GM12878 (cell line): ENCODE measurements at regions not wholly inside any gene's neighbourhood (a gene's known extent, or its start where the extent isn't known, plus 50 kb on each side); places are given as distances from the start of the nearest gene placed in this dataset.

Experiments
- ATAC-seq: fragments of 200-7000 bp; cut with Tn5 transposase; 3 replicates; pipeline ENCODE4 v1.9.1; 2020; ENCODE audit warnings: mild to moderate bottlenecking, moderate library complexity
- BruUV-seq: library from RNA; stranded (reverse); fragments of 400-500 nt; replicated peaks from 2 replicates; lab custom pipeline; 2021; lab: Mats Ljungman, UMichigan
- CTCF ChIA-PET: fragments of 300-600 bp; sonication (Branson Sonifier 250); formaldehyde crosslinking; extraction: SDS; loops from one replicate; lab custom pipeline; 2021; ENCODE audit warnings: inconsistent platforms; lab: Yijun Ruan, JAX
- POLR2A ChIA-PET: fragments of 350-600 bp; formaldehyde crosslinking; extraction: SDS; loops from one replicate; lab custom pipeline; 2021; ENCODE audit warnings: inconsistent platforms; lab: Charles Lee
- RAD21 ChIA-PET: fragments of 300-600 bp; sonication (Branson Sonifier 250); formaldehyde crosslinking; loops from one replicate; lab custom pipeline; 2023; ENCODE audit warnings: antibody characterized with exemption; ENCODE audit not compliant: unreplicated experiment; lab: Charles Lee
- SMC1A ChIA-PET: fragments of 300-600 bp; sonication (Branson Sonifier 250); formaldehyde crosslinking; loops from one replicate; lab custom pipeline; 2023; ENCODE audit not compliant: unreplicated experiment, uncharacterized antibody; lab: Charles Lee
- DNase-seq: peaks from one replicate; pipeline ENCODE4 v3.0.0-alpha.2; 2011; ENCODE audit warnings: low read depth, low spot score
- FAIRE-seq: peaks from 3 replicates; lab custom pipeline; 2011; peaks lifted over from hg19 to GRCh38; lab: Jason Lieb, UNC
- H2AFZ ChIP-seq: 2 replicates; pipeline ENCODE4 v1.6.0; 2011; ENCODE audit warnings: low read depth, low read length, control low read depth; ENCODE audit not compliant: control insufficient read depth
- H3K27ac ChIP-seq: 2 replicates; pipeline ENCODE4 v1.5.1; 2011; ENCODE audit warnings: control low read depth; ENCODE audit not compliant: control insufficient read depth, insufficient read depth
- H3K27me3 ChIP-seq, 2 experiments: replicated peaks in 1 of 2; 2 replicates each; pipeline versions ENCODE4 v1.6.0 to v1.6.1; 2011; ENCODE audit warnings: low read length in 1 of 2; ENCODE audit not compliant: control insufficient read depth in 2 of 2, insufficient read depth in 2 of 2
- H3K36me3 ChIP-seq, 2 experiments: 2 replicates each; pipeline ENCODE4 v1.5.1; 2011; ENCODE audit warnings: low read length in 1 of 2; ENCODE audit not compliant: control insufficient read depth in 2 of 2, insufficient read depth in 2 of 2
- H3K4me1 ChIP-seq: 2 replicates; pipeline ENCODE4 v1.6.1; 2011; ENCODE audit warnings: mild to moderate bottlenecking, low read length, moderate library complexity, mixed read lengths; ENCODE audit not compliant: control insufficient read depth, insufficient read depth
- H3K4me2 ChIP-seq: 2 replicates; pipeline ENCODE4 v1.6.0; 2011; ENCODE audit warnings: control low read depth; ENCODE audit not compliant: control insufficient read depth, insufficient read depth
- H3K4me3 ChIP-seq: fragments of 200-600 bp; sonication (generic); 2 replicates; pipeline ENCODE4 v1.5.1; 2016
- H3K79me2 ChIP-seq: 2 replicates; pipeline ENCODE4 v1.6.0; 2011; ENCODE audit warnings: low read length; ENCODE audit not compliant: control insufficient read depth, insufficient read depth
- H3K9ac ChIP-seq: 2 replicates; pipeline ENCODE4 v1.8.0; 2011; ENCODE audit warnings: low read length, control low read depth, mixed read lengths; ENCODE audit not compliant: control insufficient read depth, insufficient read depth
- H3K9me3 ChIP-seq: replicated peaks from 3 replicates; pipeline ENCODE4 v1.5.1; 2011; ENCODE audit warnings: mild to moderate bottlenecking, low read length; ENCODE audit not compliant: control insufficient read depth, insufficient read depth
- H4K20me1 ChIP-seq: 2 replicates; pipeline ENCODE4 v1.6.0; 2011; ENCODE audit not compliant: control insufficient read depth, insufficient read depth
- CBX3 ChIP-seq: fragments of 200-600 bp; sonication (generic); IDR thresholded peaks from 2 replicates; pipeline ENCODE4 v1.6.1; 2016; ENCODE audit warnings: low read depth, borderline replicate concordance
- HDAC6 ChIP-seq: fragments of 200-600 bp; sonication (generic); IDR thresholded peaks from one replicate; pipeline ENCODE4 v1.8.0; 2017; ENCODE audit warnings: antibody characterized with exemption; ENCODE audit not compliant: unreplicated experiment
- IKZF1 ChIP-seq: fragments of 450-650 bp; conservative IDR thresholded peaks from 2 replicates; pipeline ENCODE4 v1.6.1; 2017; ENCODE audit warnings: antibody characterized with exemption, mild to moderate bottlenecking
- IRF4 ChIP-seq: IDR thresholded peaks from 2 replicates; pipeline ENCODE4 v1.6.1; 2011; ENCODE audit warnings: low read depth, low read length
- JUNB ChIP-seq: IDR thresholded peaks from 2 replicates; pipeline ENCODE4 v1.6.1; 2016; ENCODE audit warnings: antibody characterized with exemption, mild to moderate bottlenecking
- KAT2A ChIP-seq: conservative IDR thresholded peaks from 2 replicates; pipeline ENCODE4 v1.6.1; 2011; ENCODE audit warnings: low read depth, low read length; ENCODE audit not compliant: control insufficient read depth
- PAX8 ChIP-seq: fragments of 450-650 bp; IDR thresholded peaks from 2 replicates; pipeline ENCODE4 v1.6.1; 2017; ENCODE audit warnings: mild to moderate bottlenecking, moderate library complexity
- STAT1 ChIP-seq: fragments of 450-650 bp; conservative IDR thresholded peaks from 2 replicates; pipeline ENCODE4 v1.6.1; 2014; ENCODE audit warnings: antibody characterized with exemption, mild to moderate bottlenecking
- SUZ12 ChIP-seq: fragments of 200-600 bp; sonication (generic); IDR thresholded peaks from one replicate; pipeline ENCODE4 v1.6.1; 2018; ENCODE audit warnings: antibody characterized with exemption, mild to moderate bottlenecking; ENCODE audit not compliant: unreplicated experiment
- ZNF274 ChIP-seq: IDR thresholded peaks from one replicate; pipeline ENCODE4 v1.8.0; 2011; ENCODE audit not compliant: insufficient read length, insufficient read depth
- WGBS: methylation state at CpG from one replicate; pipeline ENCODE4 v1.1.6; 2016; ENCODE audit warnings: low lambda C conversion rate; ENCODE audit not compliant: insufficient replicate concordance, insufficient coverage; ENCODE audit errors: missing lambda C conversion rate; 5-methylcytosine and 5-hydroxymethylcytosine counted together
- in situ Hi-C: fragments of 300-500 bp; cut with MboI; formaldehyde crosslinking; loops from 9 replicates; pipeline ENCODE4 v1.14.3; 2018; ENCODE audit warnings: mixed read lengths
- intact Hi-C: fragments of 100-400 bp; cut with micrococcal nuclease; formaldehyde crosslinking; loops from one replicate; pipeline ENCODE4 v1.14.2; 2022; ENCODE audit not compliant: unreplicated experiment
- TF ChIP-seq, protein P1 (sequence below): IDR thresholded peaks from 2 replicates; pipeline ENCODE4 v1.6.1; 2012; ENCODE audit warnings: low read depth, low read length, improper control_type of control experiment

DNA sequence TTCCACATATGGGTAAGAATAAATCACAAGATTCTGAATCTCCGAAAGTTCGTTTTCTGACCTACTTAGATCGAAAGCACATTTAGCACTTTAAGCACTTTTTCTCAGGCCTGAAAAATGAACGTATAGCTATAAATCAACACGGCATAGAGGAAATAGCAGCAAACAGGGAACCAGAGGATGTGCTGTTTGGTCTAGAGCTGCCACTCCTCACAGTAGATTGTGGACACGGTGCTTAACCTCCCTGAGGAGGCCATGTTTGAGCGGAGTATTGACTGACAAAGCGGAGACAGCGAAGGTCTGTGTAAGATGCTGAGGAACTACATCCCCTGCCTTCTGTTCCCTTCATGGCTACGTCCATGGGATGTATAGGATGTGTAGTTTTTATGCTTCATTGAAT is 452.8 kb upstream of the NCAM2 start:
- no peak overlapping the region for H3K4me3 ChIP-seq
- H3K27ac ChIP-seq = no peak overlapping the region
- POLR2A ChIA-PET = no interaction called here
- in situ Hi-C loops (no loop called here), intact Hi-C loops (no loop called here)
- no TSS peak for BruUV-seq
- no peak for DNase-seq
- WGBS = 29% methylated on average over 10 of the region's 10 CpGs
- SMC1A ChIA-PET = no interaction called here
- H3K4me2 ChIP-seq = no peak overlapping the region
- no peaks in the 10 kb centered on the region; the same call in 2 of the 3 replicates for H3K9me3 ChIP-seq
- no peaks in the 10 kb centered on the region for H4K20me1 ChIP-seq
- H3K36me3 ChIP-seq = no peaks in the 10 kb centered on the region
- no peak overlapping the region for H3K9ac ChIP-seq
- TF ChIP-seq ZNF274 (no peak), STAT1 (no peak), HDAC6 (no peak), IRF4 (no peak), SUZ12 (no peak), KAT2A (no peak), IKZF1 (no peak), PAX8 (no peak), JUNB (no peak), CBX3 (no peak)
- TF ChIP-seq, protein P1, sequence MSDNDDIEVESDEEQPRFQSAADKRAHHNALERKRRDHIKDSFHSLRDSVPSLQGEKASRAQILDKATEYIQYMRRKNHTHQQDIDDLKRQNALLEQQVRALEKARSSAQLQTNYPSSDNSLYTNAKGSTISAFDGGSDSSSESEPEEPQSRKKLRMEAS = no peak
- TF ChIP-seq, all 136 proteins: peak for 0
- CTCF ChIA-PET = no interaction called here
- FAIRE-seq = no peak
- Histone ChIP-seq H3K27me3 (no peaks in the 10 kb centered on the region), H3K4me1 (no peaks in the 10 kb centered on the region), H2AFZ (no peak overlapping the region), H3K79me2 (no peaks in the 10 kb centered on the region)
- no peak for ATAC-seq
- RAD21 ChIA-PET = no interaction called here
